SK-N-SH treated with all-trans-retinoic acid at 6 μM for 48 hours (cell line): ENCODE measurements at regions not wholly inside any gene's neighbourhood (a gene's known extent, or its start where the extent isn't known, plus 50 kb on each side); places are given as distances from the start of the nearest gene placed in this dataset.

Source experiments
- ATAC-seq: fragments of 200-7000 bp; cut with Tn5 transposase; 3 replicates; pipeline ENCODE4 v1.9.1; 2020; ENCODE audit warnings: mild to moderate bottlenecking, moderate library complexity
- ARNTL ChIP-seq: fragments of 450-650 bp; formaldehyde crosslinking; IDR thresholded peaks from 2 replicates; pipeline ENCODE4 v1.5.0; 2020; ENCODE audit warnings: low read depth, mild to moderate bottlenecking, moderate library complexity, borderline replicate concordance
- BACH2 ChIP-seq: fragments of 250-450 bp; sonication (Bioruptor Pico); IDR thresholded peaks from 2 replicates; pipeline ENCODE4 v1.9.0; 2021; ENCODE audit warnings: mild to moderate bottlenecking, borderline replicate concordance
- CREB5 ChIP-seq: fragments of 250-450 bp; sonication (Bioruptor Pico); IDR thresholded peaks from 2 replicates; pipeline ENCODE4 v1.5.1; 2020; ENCODE audit warnings: low read depth, mild to moderate bottlenecking, moderate library complexity
- CSDC2 ChIP-seq: fragments of 250-450 bp; sonication (Bioruptor Pico); IDR thresholded peaks from 2 replicates; pipeline ENCODE4 v1.5.0; 2020; ENCODE audit warnings: mild to moderate bottlenecking, moderate library complexity
- ESRRG ChIP-seq: fragments of 250-450 bp; sonication (Bioruptor Pico); IDR thresholded peaks from 2 replicates; pipeline ENCODE4 v1.6.1; 2021; ENCODE audit warnings: mild to moderate bottlenecking
- GLIS3 ChIP-seq: fragments of 250-450 bp; sonication (Bioruptor Pico); IDR thresholded peaks from 2 replicates; pipeline ENCODE4 v1.5.0; 2020; ENCODE audit warnings: mild to moderate bottlenecking, moderate library complexity
- ISL1 ChIP-seq: fragments of 250-450 bp; sonication (Bioruptor Pico); IDR thresholded peaks from 2 replicates; pipeline ENCODE4 v2.1.2; 2022; ENCODE audit warnings: mild to moderate bottlenecking, moderate library complexity
- OSR1 ChIP-seq: fragments of 250-450 bp; sonication (Bioruptor Pico); IDR thresholded peaks from 2 replicates; pipeline ENCODE4 v1.8.0; 2022; ENCODE audit warnings: moderate library complexity, mild to moderate bottlenecking, inconsistent platforms
- PPARA ChIP-seq: fragments of 250-450 bp; sonication (Bioruptor Pico); IDR thresholded peaks from 2 replicates; pipeline ENCODE4 v1.5.0; 2020; ENCODE audit warnings: mild to moderate bottlenecking, borderline replicate concordance
- RARB ChIP-seq: fragments of 250-450 bp; sonication (Bioruptor Pico); IDR thresholded peaks from 2 replicates; pipeline ENCODE4 v1.8.0; 2021; ENCODE audit warnings: mild to moderate bottlenecking, moderate library complexity
- SNAI2 ChIP-seq: fragments of 250-450 bp; sonication (Bioruptor Pico); IDR thresholded peaks from 2 replicates; pipeline ENCODE4 v1.5.0; 2020; ENCODE audit warnings: mild to moderate bottlenecking, moderate library complexity
- TCF4 ChIP-seq: fragments of 250-450 bp; sonication (Bioruptor Pico); IDR thresholded peaks from 2 replicates; pipeline ENCODE4 v1.8.0; 2021; ENCODE audit warnings: mild to moderate bottlenecking, moderate library complexity, borderline replicate concordance
- TOX ChIP-seq: fragments of 250-450 bp; sonication (Bioruptor Pico); IDR thresholded peaks from 2 replicates; pipeline ENCODE4 v1.8.0; 2021; ENCODE audit warnings: mild to moderate bottlenecking, moderate library complexity, borderline replicate concordance
- ZC3H10 ChIP-seq: fragments of 250-450 bp; sonication (Bioruptor Pico); IDR thresholded peaks from 2 replicates; pipeline ENCODE4 v1.5.1; 2021; ENCODE audit warnings: mild to moderate bottlenecking, moderate library complexity
- ZFP3 ChIP-seq: fragments of 250-450 bp; sonication (Bioruptor Pico); IDR thresholded peaks from 2 replicates; pipeline ENCODE4 v1.5.0; 2020; ENCODE audit warnings: mild to moderate bottlenecking, moderate library complexity
- ZFP30 ChIP-seq: fragments of 450-650 bp; formaldehyde crosslinking; IDR thresholded peaks from 2 replicates; pipeline ENCODE4 v1.5.0; 2022; ENCODE audit warnings: mild to moderate bottlenecking, moderate library complexity
- ZNF565 ChIP-seq: fragments of 450-650 bp; formaldehyde crosslinking; conservative IDR thresholded peaks from 2 replicates; pipeline ENCODE4 v1.5.0; 2020; ENCODE audit warnings: low read depth, mild to moderate bottlenecking, moderate library complexity
- ZNF70 ChIP-seq: fragments of 450-650 bp; formaldehyde crosslinking; IDR thresholded peaks from 2 replicates; pipeline ENCODE4 v1.5.0; 2020; ENCODE audit warnings: mild to moderate bottlenecking, moderate library complexity
- ZNF8 ChIP-seq: fragments of 450-650 bp; formaldehyde crosslinking; IDR thresholded peaks from 2 replicates; pipeline ENCODE4 v1.5.0; 2020; ENCODE audit warnings: mild to moderate bottlenecking, moderate library complexity
- TF ChIP-seq, protein P1 (sequence below): fragments of 250-450 bp; sonication (Bioruptor Pico); IDR thresholded peaks from 2 replicates; pipeline ENCODE4 v1.8.0; 2021; ENCODE audit warnings: low read depth, mild to moderate bottlenecking, moderate library complexity, borderline replicate concordance
- TF ChIP-seq, protein P2 (sequence below): fragments of 250-450 bp; sonication (Bioruptor Pico); IDR thresholded peaks from 2 replicates; pipeline ENCODE4 v1.8.0; 2020; ENCODE audit warnings: mild to moderate bottlenecking, moderate library complexity, borderline replicate concordance
- TF ChIP-seq, protein P3 (sequence below): fragments of 250-450 bp; sonication (Bioruptor Pico); IDR thresholded peaks from 2 replicates; pipeline ENCODE4 v1.5.1; 2021; ENCODE audit warnings: mild to moderate bottlenecking, moderate library complexity

- ATAC-seq: no peak
- TF ChIP-seq CSDC2 (CRISPR knock-in tag): no peak
- no peak for TF ChIP-seq SNAI2 (CRISPR knock-in tag)
- no peak for TF ChIP-seq ZNF565
- TF ChIP-seq, protein P1, sequence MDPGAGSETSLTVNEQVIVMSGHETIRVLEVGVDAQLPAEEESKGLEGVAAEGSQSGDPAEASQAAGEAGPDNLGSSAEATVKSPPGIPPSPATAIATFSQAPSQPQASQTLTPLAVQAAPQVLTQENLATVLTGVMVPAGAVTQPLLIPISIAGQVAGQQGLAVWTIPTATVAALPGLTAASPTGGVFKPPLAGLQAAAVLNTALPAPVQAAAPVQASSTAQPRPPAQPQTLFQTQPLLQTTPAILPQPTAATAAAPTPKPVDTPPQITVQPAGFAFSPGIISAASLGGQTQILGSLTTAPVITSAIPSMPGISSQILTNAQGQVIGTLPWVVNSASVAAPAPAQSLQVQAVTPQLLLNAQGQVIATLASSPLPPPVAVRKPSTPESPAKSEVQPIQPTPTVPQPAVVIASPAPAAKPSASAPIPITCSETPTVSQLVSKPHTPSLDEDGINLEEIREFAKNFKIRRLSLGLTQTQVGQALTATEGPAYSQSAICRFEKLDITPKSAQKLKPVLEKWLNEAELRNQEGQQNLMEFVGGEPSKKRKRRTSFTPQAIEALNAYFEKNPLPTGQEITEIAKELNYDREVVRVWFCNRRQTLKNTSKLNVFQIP (CRISPR knock-in tag): no peak
- no peak for TF ChIP-seq ZFP3
- no peak for TF ChIP-seq ARNTL (CRISPR knock-in tag)
- no peak for TF ChIP-seq BACH2 (CRISPR knock-in tag)
- TF ChIP-seq, all 23 proteins: peak for 0
Observed at GRCh38 chr1:14106126-14106525, 406.1 kb downstream of the PRDM2 start.

DNA sequence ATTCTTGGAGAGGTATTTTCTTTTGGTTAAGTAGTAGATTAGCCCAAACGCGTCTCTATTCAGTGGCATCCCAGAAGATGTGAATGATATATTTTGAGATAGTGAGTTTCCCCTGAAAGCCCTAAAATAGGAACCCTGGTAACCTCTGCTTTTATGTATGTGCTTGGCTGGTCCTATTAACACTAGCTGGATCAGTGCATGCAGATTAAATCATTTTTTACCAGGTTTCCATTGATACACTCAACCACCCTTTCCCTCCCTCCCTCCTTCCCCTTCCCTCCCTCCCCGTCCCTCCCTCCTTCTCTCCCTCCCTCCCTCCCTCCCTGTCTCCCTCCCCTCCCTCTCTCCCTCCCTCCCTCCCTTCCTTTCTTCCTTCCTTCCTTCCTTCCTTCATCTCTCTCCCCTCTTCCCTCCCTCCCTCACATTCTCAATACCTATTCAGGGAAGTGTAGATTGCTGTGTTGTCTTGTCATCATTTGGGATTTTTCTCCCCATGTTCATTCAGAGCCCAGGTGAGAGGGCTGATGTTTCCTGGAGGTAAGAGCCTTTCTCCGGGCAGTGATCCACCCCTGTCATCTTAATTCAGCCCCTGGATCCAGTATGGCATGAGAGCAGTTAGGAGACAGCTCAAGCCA, 406.8 kb downstream of the PRDM2 start:
- ATAC-seq: no peak
- TF ChIP-seq, protein P2, sequence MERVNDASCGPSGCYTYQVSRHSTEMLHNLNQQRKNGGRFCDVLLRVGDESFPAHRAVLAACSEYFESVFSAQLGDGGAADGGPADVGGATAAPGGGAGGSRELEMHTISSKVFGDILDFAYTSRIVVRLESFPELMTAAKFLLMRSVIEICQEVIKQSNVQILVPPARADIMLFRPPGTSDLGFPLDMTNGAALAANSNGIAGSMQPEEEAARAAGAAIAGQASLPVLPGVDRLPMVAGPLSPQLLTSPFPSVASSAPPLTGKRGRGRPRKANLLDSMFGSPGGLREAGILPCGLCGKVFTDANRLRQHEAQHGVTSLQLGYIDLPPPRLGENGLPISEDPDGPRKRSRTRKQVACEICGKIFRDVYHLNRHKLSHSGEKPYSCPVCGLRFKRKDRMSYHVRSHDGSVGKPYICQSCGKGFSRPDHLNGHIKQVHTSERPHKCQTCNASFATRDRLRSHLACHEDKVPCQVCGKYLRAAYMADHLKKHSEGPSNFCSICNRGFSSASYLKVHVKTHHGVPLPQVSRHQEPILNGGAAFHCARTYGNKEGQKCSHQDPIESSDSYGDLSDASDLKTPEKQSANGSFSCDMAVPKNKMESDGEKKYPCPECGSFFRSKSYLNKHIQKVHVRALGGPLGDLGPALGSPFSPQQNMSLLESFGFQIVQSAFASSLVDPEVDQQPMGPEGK: no peak
- TF ChIP-seq TCF4 (CRISPR knock-in tag): no peak
- no peak for TF ChIP-seq GLIS3 (CRISPR knock-in tag)
- no peak for TF ChIP-seq ISL1 (CRISPR knock-in tag)
- no peak for TF ChIP-seq ZNF8
- no peak for TF ChIP-seq TOX (CRISPR knock-in tag)
- TF ChIP-seq ZC3H10: no peak
- TF ChIP-seq CREB5: no peak
- TF ChIP-seq SNAI2 (CRISPR knock-in tag): no peak
- TF ChIP-seq ZFP3: no peak
- no peak for TF ChIP-seq ZNF565
- TF ChIP-seq ZNF70 (CRISPR knock-in tag): no peak
- TF ChIP-seq PPARA (CRISPR knock-in tag): no peak
- TF ChIP-seq ESRRG (CRISPR knock-in tag): no peak
- no peak for TF ChIP-seq CSDC2 (CRISPR knock-in tag)
- no peak for TF ChIP-seq RARB (CRISPR knock-in tag)
- no peak for TF ChIP-seq ZFP30 (CRISPR knock-in tag)
- TF ChIP-seq BACH2 (CRISPR knock-in tag): no peak
- no peak for TF ChIP-seq OSR1 (CRISPR knock-in tag)
- TF ChIP-seq, protein P3, sequence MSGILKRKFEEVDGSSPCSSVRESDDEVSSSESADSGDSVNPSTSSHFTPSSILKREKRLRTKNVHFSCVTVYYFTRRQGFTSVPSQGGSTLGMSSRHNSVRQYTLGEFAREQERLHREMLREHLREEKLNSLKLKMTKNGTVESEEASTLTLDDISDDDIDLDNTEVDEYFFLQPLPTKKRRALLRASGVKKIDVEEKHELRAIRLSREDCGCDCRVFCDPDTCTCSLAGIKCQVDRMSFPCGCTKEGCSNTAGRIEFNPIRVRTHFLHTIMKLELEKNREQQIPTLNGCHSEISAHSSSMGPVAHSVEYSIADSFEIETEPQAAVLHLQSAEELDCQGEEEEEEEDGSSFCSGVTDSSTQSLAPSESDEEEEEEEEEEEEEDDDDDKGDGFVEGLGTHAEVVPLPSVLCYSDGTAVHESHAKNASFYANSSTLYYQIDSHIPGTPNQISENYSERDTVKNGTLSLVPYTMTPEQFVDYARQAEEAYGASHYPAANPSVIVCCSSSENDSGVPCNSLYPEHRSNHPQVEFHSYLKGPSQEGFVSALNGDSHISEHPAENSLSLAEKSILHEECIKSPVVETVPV: no peak
- TF ChIP-seq, all 23 proteins: peak for 0

DNA sequence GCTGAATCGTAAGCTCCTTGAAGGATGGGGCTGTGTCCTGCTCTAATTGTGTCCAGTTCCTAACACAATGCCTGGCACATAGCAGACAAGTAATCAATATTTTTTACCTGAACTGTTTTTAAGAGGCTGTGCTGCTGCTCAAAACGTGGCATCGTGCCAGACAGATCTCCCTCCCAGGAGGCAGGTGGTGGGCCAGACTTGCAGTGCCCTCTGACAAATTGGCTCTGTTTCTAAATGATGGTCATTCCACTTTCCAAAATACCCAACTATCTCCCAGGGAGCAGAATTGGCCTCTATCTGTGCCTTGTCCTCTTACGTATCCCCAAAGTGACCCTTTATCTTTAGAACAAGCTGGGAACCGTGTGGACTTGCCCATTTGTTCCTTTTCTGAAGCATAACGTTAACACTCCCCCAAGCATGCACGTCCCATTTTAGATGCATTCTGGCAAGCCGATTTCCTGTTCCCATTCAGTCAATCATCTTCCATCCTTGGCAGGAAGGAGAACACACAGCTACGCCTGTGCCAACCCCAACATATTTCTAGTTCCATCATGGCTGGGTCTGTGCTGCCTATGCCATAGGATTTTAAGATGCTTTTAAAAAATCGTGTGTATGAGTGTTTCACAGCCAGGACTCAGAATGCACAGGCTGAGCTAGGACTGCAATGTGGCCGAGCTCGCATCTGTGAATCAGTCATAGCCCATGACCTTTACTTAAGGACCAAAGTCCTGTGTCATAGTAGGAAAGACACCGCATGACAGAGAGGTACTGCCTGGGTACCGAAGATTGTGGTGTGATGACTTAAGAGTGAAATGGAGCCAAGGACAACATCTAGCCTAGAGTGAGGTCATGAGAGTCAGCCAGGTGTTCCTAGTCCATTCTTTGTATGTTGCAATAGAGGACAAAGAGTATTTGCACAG, 408.6 kb downstream of the PRDM2 start:
- no peak for ATAC-seq
- TF ChIP-seq ZNF70 (CRISPR knock-in tag) (no peak), ZNF8 (no peak), CSDC2 (CRISPR knock-in tag) (no peak), PPARA (CRISPR knock-in tag) (no peak), ESRRG (CRISPR knock-in tag) (no peak), ZNF565 (no peak), GLIS3 (CRISPR knock-in tag) (no peak), RARB (CRISPR knock-in tag) (no peak), OSR1 (CRISPR knock-in tag) (no peak), ZC3H10 (no peak)
- TF ChIP-seq, protein P3: no peak
- TF ChIP-seq, protein P1 (CRISPR knock-in tag): no peak
- TF ChIP-seq, all 23 proteins: peak for 0
